Motor neuron (in vitro differentiated cells): ENCODE measurements at regions not wholly inside any gene's neighbourhood (a gene's known extent, or its start where the extent isn't known, plus 50 kb on each side); places are given as distances from the start of the nearest gene placed in this dataset.

Source experiments
- ATAC-seq, 8 experiments: fragments of 200-7000 bp; cut with Tn5 transposase; replicated peaks in 6 of 8; 2 replicates each; pipeline ENCODE4 v1.8.0; 2021; ENCODE audit warnings: mild to moderate bottlenecking in 8 of 8, moderate library complexity in 8 of 8
- H3K27ac ChIP-seq, 2 donors: fragments of 250-450 bp; sonication (Bioruptor Pico); 2 replicates each; pipeline ENCODE4 v1.9.0; 2021; ENCODE audit warnings: antibody characterized with exemption in 2 of 2, mild to moderate bottlenecking in 2 of 2, moderate library complexity in 1 of 2
- H3K4me1 ChIP-seq, 2 donors: fragments of 250-450 bp; sonication (Bioruptor Pico); replicated peaks in 1 of 2; 2 replicates each; pipeline ENCODE4 v1.6.1; 2021; ENCODE audit warnings: antibody characterized with exemption in 2 of 2, mild to moderate bottlenecking in 2 of 2, moderate library complexity in 1 of 2
- H3K4me3 ChIP-seq, 5 donors: fragments of 250-450 bp; sonication (Bioruptor Pico); 2 replicates each; pipeline ENCODE4 v1.9.0; 2021; ENCODE audit warnings: antibody characterized with exemption in 5 of 5, mild to moderate bottlenecking in 5 of 5, moderate library complexity in 4 of 5
- in situ Hi-C, 9 experiments: fragments of 400-800 bp; cut with MboI; loops; one replicate each; pipeline ENCODE4 v1.15.0; 2021; ENCODE audit warnings: low sequenced_read_pairs in 9 of 9, low pct_unique_long_range_greater_than_20kb in 2 of 9; ENCODE audit not compliant: unreplicated experiment in 9 of 9

DNA sequence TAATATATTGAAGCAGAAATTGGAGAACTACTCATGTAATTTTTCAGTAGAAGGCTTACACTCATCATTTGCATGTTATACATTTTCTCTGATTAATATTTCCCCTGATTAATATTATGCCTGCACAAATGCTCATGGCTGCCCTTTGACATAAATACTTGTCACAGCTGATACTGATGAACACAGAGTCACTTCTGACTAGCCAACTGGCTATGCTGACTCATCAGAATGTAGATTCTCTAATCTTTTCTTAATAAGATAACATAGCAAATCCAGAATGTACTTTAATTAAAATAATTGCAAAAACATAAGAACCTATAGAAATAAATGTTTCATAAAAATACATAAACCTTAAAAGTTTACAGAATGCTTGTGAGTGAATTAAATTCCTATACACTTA is 52.4 kb upstream of the C4orf54 start:
- ATAC-seq: no peak
- Histone ChIP-seq H3K4me3 (no peak overlapping the region), H3K27ac (no peak overlapping the region), H3K4me1 (no peaks in the 10 kb centered on the region)
- in situ Hi-C loops: no loop called here

DNA sequence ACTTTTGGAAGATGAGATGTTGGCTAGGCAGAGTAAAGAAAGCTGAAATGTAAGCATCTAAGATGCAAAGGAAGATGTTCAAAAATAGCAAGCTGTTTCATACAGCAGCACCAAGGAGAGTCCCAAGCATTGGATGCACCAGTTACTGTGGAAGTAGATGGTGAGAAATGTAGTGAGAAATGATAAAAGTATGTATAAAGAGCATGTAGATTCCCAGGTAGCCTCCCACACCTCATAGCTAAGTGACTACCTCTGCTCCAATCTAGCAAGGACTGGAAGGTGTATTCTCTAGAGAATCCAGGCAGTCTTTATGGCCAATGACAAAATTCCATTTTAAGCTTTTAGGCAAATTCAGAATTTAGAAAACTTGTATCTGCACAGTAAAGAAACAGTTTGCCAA is 50.9 kb upstream of the C4orf54 start:
- ATAC-seq: no peak

More for the DNA sequence above, 50.9 kb upstream of the C4orf54 start:
- no peak overlapping the region for H3K27ac ChIP-seq
- H3K4me3 ChIP-seq: no peak overlapping the region
- H3K4me1 ChIP-seq: no peaks in the 10 kb centered on the region
- in situ Hi-C loops: no loop called here
